SK-N-SH treated with all-trans-retinoic acid at 6 μM for 48 hours (cell line): ENCODE measurements at regions not wholly inside any gene's neighbourhood (a gene's known extent, or its start where the extent isn't known, plus 50 kb on each side); places are given as distances from the start of the nearest gene placed in this dataset.

Source experiments
- ATAC-seq: fragments of 200-7000 bp; cut with Tn5 transposase; 3 replicates; pipeline ENCODE4 v1.9.1; 2020; ENCODE audit warnings: mild to moderate bottlenecking, moderate library complexity
- BACH2 ChIP-seq: fragments of 250-450 bp; sonication (Bioruptor Pico); IDR thresholded peaks from 2 replicates; pipeline ENCODE4 v1.9.0; 2021; ENCODE audit warnings: mild to moderate bottlenecking, borderline replicate concordance
- CSDC2 ChIP-seq: fragments of 250-450 bp; sonication (Bioruptor Pico); IDR thresholded peaks from 2 replicates; pipeline ENCODE4 v1.5.0; 2020; ENCODE audit warnings: mild to moderate bottlenecking, moderate library complexity
- CSRNP3 ChIP-seq: fragments of 250-450 bp; sonication (Bioruptor Pico); IDR thresholded peaks from 2 replicates; pipeline ENCODE4 v1.5.1; 2021; ENCODE audit warnings: mild to moderate bottlenecking, moderate library complexity
- ISL1 ChIP-seq: fragments of 250-450 bp; sonication (Bioruptor Pico); IDR thresholded peaks from 2 replicates; pipeline ENCODE4 v2.1.2; 2022; ENCODE audit warnings: mild to moderate bottlenecking, moderate library complexity
- OSR1 ChIP-seq: fragments of 250-450 bp; sonication (Bioruptor Pico); IDR thresholded peaks from 2 replicates; pipeline ENCODE4 v1.8.0; 2022; ENCODE audit warnings: moderate library complexity, mild to moderate bottlenecking, inconsistent platforms
- PATZ1 ChIP-seq: fragments of 250-450 bp; sonication (Bioruptor Pico); IDR thresholded peaks from 2 replicates; pipeline ENCODE4 v1.8.0; 2020; ENCODE audit warnings: mild to moderate bottlenecking, moderate library complexity, borderline replicate concordance
- PPARA ChIP-seq: fragments of 250-450 bp; sonication (Bioruptor Pico); IDR thresholded peaks from 2 replicates; pipeline ENCODE4 v1.5.0; 2020; ENCODE audit warnings: mild to moderate bottlenecking, borderline replicate concordance
- RARB ChIP-seq: fragments of 250-450 bp; sonication (Bioruptor Pico); IDR thresholded peaks from 2 replicates; pipeline ENCODE4 v1.8.0; 2021; ENCODE audit warnings: mild to moderate bottlenecking, moderate library complexity
- SNAI2 ChIP-seq: fragments of 250-450 bp; sonication (Bioruptor Pico); IDR thresholded peaks from 2 replicates; pipeline ENCODE4 v1.5.0; 2020; ENCODE audit warnings: mild to moderate bottlenecking, moderate library complexity
- TCF4 ChIP-seq: fragments of 250-450 bp; sonication (Bioruptor Pico); IDR thresholded peaks from 2 replicates; pipeline ENCODE4 v1.8.0; 2021; ENCODE audit warnings: mild to moderate bottlenecking, moderate library complexity, borderline replicate concordance
- TOX ChIP-seq: fragments of 250-450 bp; sonication (Bioruptor Pico); IDR thresholded peaks from 2 replicates; pipeline ENCODE4 v1.8.0; 2021; ENCODE audit warnings: mild to moderate bottlenecking, moderate library complexity, borderline replicate concordance
- ZC3H10 ChIP-seq: fragments of 250-450 bp; sonication (Bioruptor Pico); IDR thresholded peaks from 2 replicates; pipeline ENCODE4 v1.5.1; 2021; ENCODE audit warnings: mild to moderate bottlenecking, moderate library complexity
- ZFP3 ChIP-seq: fragments of 250-450 bp; sonication (Bioruptor Pico); IDR thresholded peaks from 2 replicates; pipeline ENCODE4 v1.5.0; 2020; ENCODE audit warnings: mild to moderate bottlenecking, moderate library complexity
- ZFP30 ChIP-seq: fragments of 450-650 bp; formaldehyde crosslinking; IDR thresholded peaks from 2 replicates; pipeline ENCODE4 v1.5.0; 2022; ENCODE audit warnings: mild to moderate bottlenecking, moderate library complexity
- ZNF565 ChIP-seq: fragments of 450-650 bp; formaldehyde crosslinking; conservative IDR thresholded peaks from 2 replicates; pipeline ENCODE4 v1.5.0; 2020; ENCODE audit warnings: low read depth, mild to moderate bottlenecking, moderate library complexity
- ZNF70 ChIP-seq: fragments of 450-650 bp; formaldehyde crosslinking; IDR thresholded peaks from 2 replicates; pipeline ENCODE4 v1.5.0; 2020; ENCODE audit warnings: mild to moderate bottlenecking, moderate library complexity
- TF ChIP-seq, protein P1 (sequence below): fragments of 250-450 bp; sonication (Bioruptor Pico); IDR thresholded peaks from 2 replicates; pipeline ENCODE4 v1.5.1; 2020; ENCODE audit warnings: low read depth, mild to moderate bottlenecking, moderate library complexity
- TF ChIP-seq, protein P2 (sequence below): fragments of 250-450 bp; sonication (Bioruptor Pico); IDR thresholded peaks from 2 replicates; pipeline ENCODE4 v1.5.0; 2020; ENCODE audit warnings: mild to moderate bottlenecking, moderate library complexity

DNA sequence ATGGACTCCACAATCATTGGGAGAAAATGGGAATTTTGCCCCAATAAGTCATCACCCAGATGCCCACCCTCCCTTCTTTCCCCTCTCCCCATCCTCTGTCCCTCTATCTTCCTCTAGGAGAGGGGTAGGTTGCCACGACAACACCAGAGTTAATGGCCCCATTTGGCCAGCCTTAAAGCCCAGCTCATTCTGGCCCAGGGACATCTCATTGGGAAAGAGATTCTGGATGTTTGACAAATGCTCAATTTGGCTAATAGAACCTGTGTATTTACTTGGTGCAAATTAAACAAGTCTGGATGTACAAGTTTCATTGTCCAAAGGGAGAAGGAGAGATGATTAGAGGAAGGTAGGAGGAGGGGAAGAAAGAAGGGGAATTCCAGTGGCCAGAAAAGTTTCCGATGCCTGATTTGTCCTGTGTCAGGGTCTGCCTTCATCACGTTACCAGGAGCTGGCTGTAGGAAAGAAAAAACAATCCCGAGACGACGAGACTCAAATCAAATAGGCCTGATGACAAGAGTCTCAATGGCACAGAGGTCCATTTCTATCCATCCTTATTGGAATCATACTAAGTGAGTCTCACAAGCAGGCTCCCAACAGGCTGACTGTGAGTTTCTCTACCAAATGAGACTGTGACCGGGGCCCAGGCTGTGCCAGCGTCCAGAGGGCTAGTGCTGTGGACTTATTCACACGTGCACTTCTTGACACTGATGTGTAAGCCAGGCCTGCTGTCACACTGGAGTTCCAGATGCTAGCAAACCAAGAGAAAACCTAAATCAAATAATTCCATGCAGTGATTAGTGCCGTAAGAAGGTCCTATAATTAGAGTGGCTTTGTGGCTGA lies 265.2 kb upstream of the APCDD1 start:
- no peak for ATAC-seq
- TF ChIP-seq, protein P1, sequence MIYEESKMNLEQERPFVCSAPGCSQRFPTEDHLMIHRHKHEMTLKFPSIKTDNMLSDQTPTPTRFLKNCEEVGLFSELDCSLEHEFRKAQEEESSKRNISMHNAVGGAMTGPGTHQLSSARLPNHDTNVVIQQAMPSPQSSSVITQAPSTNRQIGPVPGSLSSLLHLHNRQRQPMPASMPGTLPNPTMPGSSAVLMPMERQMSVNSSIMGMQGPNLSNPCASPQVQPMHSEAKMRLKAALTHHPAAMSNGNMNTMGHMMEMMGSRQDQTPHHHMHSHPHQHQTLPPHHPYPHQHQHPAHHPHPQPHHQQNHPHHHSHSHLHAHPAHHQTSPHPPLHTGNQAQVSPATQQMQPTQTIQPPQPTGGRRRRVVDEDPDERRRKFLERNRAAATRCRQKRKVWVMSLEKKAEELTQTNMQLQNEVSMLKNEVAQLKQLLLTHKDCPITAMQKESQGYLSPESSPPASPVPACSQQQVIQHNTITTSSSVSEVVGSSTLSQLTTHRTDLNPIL (CRISPR knock-in tag): no peak
- TF ChIP-seq ZFP30 (CRISPR knock-in tag): no peak
- no peak for TF ChIP-seq TOX (CRISPR knock-in tag)
- TF ChIP-seq ZFP3: no peak
- TF ChIP-seq RARB (CRISPR knock-in tag): no peak
- TF ChIP-seq ZNF70 (CRISPR knock-in tag): no peak
- TF ChIP-seq OSR1: no peak

DNA sequence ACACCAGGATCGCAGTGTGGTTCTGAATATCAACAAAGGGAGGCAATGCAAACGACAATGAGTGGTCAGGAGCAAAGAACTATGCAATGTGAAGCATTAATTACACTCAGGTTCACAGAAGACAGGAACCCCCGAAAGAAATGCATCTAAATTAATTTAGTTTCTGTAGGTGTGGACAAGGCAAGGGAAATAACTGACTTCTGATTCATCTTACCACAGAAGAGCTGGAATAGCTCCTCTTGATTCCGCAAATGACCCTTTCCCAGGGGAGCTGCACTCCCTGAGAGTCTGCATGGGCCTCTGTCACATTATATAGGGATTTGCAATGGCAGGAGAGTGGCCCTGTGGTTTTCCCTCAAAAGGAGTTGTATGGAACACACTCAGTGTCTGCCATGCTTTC lies 263.9 kb upstream of the APCDD1 start:
- ATAC-seq: no peak
- no peak for TF ChIP-seq PATZ1
- TF ChIP-seq CSRNP3: no peak
- no peak for TF ChIP-seq ISL1
- no peak for TF ChIP-seq OSR1
- TF ChIP-seq, protein P1 (CRISPR knock-in tag): no peak
- no peak for TF ChIP-seq ZFP30 (CRISPR knock-in tag)
- no peak for TF ChIP-seq PPARA
- no peak for TF ChIP-seq TOX (CRISPR knock-in tag)
- TF ChIP-seq ZNF565 (CRISPR knock-in tag): no peak
- no peak for TF ChIP-seq ZNF70 (CRISPR knock-in tag)

GRCh38 chr18:10193444-10193843 lies 261.0 kb upstream of the APCDD1 start:
- no peak for ATAC-seq
- TF ChIP-seq CSDC2 (no peak), PPARA (no peak), PATZ1 (no peak), SNAI2 (no peak), TCF4 (CRISPR knock-in tag) (no peak), ZC3H10 (CRISPR knock-in tag) (no peak), BACH2 (CRISPR knock-in tag) (no peak), ZFP3 (no peak)
- TF ChIP-seq, protein P2, sequence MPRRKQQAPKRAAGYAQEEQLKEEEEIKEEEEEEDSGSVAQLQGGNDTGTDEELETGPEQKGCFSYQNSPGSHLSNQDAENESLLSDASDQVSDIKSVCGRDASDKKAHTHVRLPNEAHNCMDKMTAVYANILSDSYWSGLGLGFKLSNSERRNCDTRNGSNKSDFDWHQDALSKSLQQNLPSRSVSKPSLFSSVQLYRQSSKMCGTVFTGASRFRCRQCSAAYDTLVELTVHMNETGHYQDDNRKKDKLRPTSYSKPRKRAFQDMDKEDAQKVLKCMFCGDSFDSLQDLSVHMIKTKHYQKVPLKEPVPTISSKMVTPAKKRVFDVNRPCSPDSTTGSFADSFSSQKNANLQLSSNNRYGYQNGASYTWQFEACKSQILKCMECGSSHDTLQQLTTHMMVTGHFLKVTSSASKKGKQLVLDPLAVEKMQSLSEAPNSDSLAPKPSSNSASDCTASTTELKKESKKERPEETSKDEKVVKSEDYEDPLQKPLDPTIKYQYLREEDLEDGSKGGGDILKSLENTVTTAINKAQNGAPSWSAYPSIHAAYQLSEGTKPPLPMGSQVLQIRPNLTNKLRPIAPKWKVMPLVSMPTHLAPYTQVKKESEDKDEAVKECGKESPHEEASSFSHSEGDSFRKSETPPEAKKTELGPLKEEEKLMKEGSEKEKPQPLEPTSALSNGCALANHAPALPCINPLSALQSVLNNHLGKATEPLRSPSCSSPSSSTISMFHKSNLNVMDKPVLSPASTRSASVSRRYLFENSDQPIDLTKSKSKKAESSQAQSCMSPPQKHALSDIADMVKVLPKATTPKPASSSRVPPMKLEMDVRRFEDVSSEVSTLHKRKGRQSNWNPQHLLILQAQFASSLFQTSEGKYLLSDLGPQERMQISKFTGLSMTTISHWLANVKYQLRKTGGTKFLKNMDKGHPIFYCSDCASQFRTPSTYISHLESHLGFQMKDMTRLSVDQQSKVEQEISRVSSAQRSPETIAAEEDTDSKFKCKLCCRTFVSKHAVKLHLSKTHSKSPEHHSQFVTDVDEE (CRISPR knock-in tag): no peak
